ENCODE measurements at regions not wholly inside any gene's neighbourhood (a gene's known extent, or its start where the extent isn't known, plus 50 kb on each side); places are given as distances from the start of the nearest gene placed in this dataset.

DNA sequence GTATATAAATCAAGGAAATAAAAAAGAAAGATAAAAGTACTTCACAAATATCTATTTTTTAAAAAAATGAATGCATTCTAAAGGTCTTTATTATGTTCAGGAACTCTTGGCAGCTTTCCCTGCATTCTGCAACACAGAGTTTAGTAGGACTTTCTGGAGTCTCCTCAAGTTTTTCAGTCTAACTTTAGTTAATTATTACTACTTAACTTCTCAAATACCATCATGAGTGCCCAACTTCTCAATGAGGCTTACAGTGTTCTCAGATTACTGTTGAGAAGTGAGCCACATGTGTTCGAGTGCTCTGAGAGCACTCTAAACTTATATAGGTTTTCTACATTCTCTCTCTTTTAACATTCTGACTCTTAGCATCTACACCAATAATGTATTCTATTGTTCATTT, 1852.9 kb upstream of the PCDH10 start:
- TF ChIP-seq POLR2A (IDR thresholded peaks at IDR 0.05): no peak
- no peak for TF ChIP-seq CTCF (IDR thresholded peaks at IDR 0.05)
